WTC11 (cell line): ENCODE measurements at regions not wholly inside any gene's neighbourhood (a gene's known extent, or its start where the extent isn't known, plus 50 kb on each side); places are given as distances from the start of the nearest gene placed in this dataset.

ENCODE experiments used
- ATAC-seq: fragments of 200-7000 bp; cut with Tn5 transposase; 2 replicates; pipeline ENCODE4 v1.10.0; 2021; ENCODE audit warnings: mild to moderate bottlenecking, moderate library complexity
- CTCF ChIA-PET: fragments of 300-600 bp; sonication (Branson Sonifier 250); formaldehyde crosslinking; loops from one replicate; lab custom pipeline; 2021; ENCODE audit warnings: antibody characterized with exemption; lab: Charles Lee
- POLR2A ChIA-PET: fragments of 350-600 bp; sonication (Branson Sonifier 250); formaldehyde crosslinking; loops from one replicate; lab custom pipeline; 2021; ENCODE audit warnings: antibody characterized with exemption; lab: Charles Lee
- DNase-seq: peaks from one replicate; pipeline ENCODE4 v3.0.0; 2021; ENCODE audit warnings: low spot score
- H3K27ac Mint-ChIP-seq: 2 replicates; pipeline ENCODE4 v1.8.0; 2021; ENCODE audit warnings: mixed read lengths
- H3K27me3 Mint-ChIP-seq: 2 replicates; pipeline ENCODE4 v1.8.0; 2021; ENCODE audit warnings: low read depth, mild to moderate bottlenecking, moderate library complexity, mixed read lengths
- H3K36me3 Mint-ChIP-seq: 2 replicates; pipeline ENCODE4 v1.8.0; 2021; ENCODE audit warnings: mixed read lengths
- H3K4me1 Mint-ChIP-seq: 2 replicates; pipeline ENCODE4 v1.8.0; 2022; ENCODE audit warnings: mixed read lengths
- H3K4me3 Mint-ChIP-seq: 2 replicates; pipeline ENCODE4 v1.8.0; 2021; ENCODE audit warnings: mild to moderate bottlenecking, moderate library complexity, mixed read lengths
- H3K9me3 Mint-ChIP-seq: 2 replicates; pipeline ENCODE4 v1.8.0; 2021; ENCODE audit warnings: mixed read lengths
- ATF1 ChIP-seq: sonication (generic); formaldehyde crosslinking; IDR thresholded peaks from 2 replicates; pipeline ENCODE4 v1.8.1; 2023; ENCODE audit warnings: mild to moderate bottlenecking, moderate library complexity, missing genetic modification reagents
- CREB1 ChIP-seq: sonication (generic); formaldehyde crosslinking; IDR thresholded peaks from 2 replicates; pipeline ENCODE4 v1.8.0; 2023; ENCODE audit warnings: mild to moderate bottlenecking, missing genetic modification reagents
- ELF4 ChIP-seq: sonication (generic); formaldehyde crosslinking; IDR thresholded peaks from 2 replicates; pipeline ENCODE4 v1.8.1; 2022; ENCODE audit warnings: low read depth, mild to moderate bottlenecking, moderate library complexity, missing genetic modification reagents
- KAT7 ChIP-seq: sonication (generic); formaldehyde crosslinking; IDR thresholded peaks from 2 replicates; pipeline ENCODE4 v1.8.1; 2023; ENCODE audit warnings: missing genetic modification reagents, mild to moderate bottlenecking, borderline replicate concordance
- NFATC4 ChIP-seq: fragments of 250-450 bp; sonication (Bioruptor Pico); IDR thresholded peaks from 2 replicates; pipeline ENCODE4 v1.9.0; 2021; ENCODE audit warnings: mild to moderate bottlenecking
- NR1H2 ChIP-seq: sonication (generic); formaldehyde crosslinking; IDR thresholded peaks from 2 replicates; pipeline ENCODE4 v1.9.0; 2021; ENCODE audit warnings: mild to moderate bottlenecking, moderate library complexity, missing genetic modification reagents
- RORB ChIP-seq: fragments of 250-450 bp; sonication (Bioruptor Pico); IDR thresholded peaks from 2 replicates; pipeline ENCODE4 v1.9.0; 2021; ENCODE audit warnings: mild to moderate bottlenecking
- SMAD3 ChIP-seq: sonication (generic); formaldehyde crosslinking; IDR thresholded peaks from 2 replicates; pipeline ENCODE4 v1.8.0; 2022; ENCODE audit warnings: missing genetic modification reagents, mild to moderate bottlenecking, borderline replicate concordance
- TCF7 ChIP-seq: sonication (generic); formaldehyde crosslinking; IDR thresholded peaks from 2 replicates; pipeline ENCODE4 v1.8.0; 2022; ENCODE audit warnings: mild to moderate bottlenecking, low read depth, missing genetic modification reagents, moderate library complexity
- ZNF219 ChIP-seq: sonication (generic); formaldehyde crosslinking; IDR thresholded peaks from 2 replicates; pipeline ENCODE4 v1.8.0; 2023; ENCODE audit warnings: missing genetic modification reagents, mild to moderate bottlenecking, borderline replicate concordance
- ZNF416 ChIP-seq: fragments of 250-450 bp; sonication (Bioruptor Pico); IDR thresholded peaks from 2 replicates; pipeline ENCODE4 v1.9.0; 2021; ENCODE audit warnings: mild to moderate bottlenecking, inconsistent platforms
- ZNF423 ChIP-seq: fragments of 250-450 bp; sonication (Bioruptor Pico); IDR thresholded peaks from 2 replicates; pipeline ENCODE4 v2.1.2; 2022; ENCODE audit warnings: mild to moderate bottlenecking, moderate library complexity
- TF ChIP-seq, protein P1 (sequence below): fragments of 250-450 bp; sonication (Bioruptor Pico); IDR thresholded peaks from 2 replicates; pipeline ENCODE4 v1.9.0; 2021; ENCODE audit warnings: mild to moderate bottlenecking
- TF ChIP-seq, protein P2 (sequence below): sonication (generic); formaldehyde crosslinking; IDR thresholded peaks from 2 replicates; pipeline ENCODE4 v1.8.0; 2023; ENCODE audit warnings: missing genetic modification reagents, mild to moderate bottlenecking, borderline replicate concordance
- TF ChIP-seq, protein P3 (sequence below): sonication (generic); formaldehyde crosslinking; IDR thresholded peaks from 2 replicates; pipeline ENCODE4 v1.8.0; 2022; ENCODE audit warnings: mild to moderate bottlenecking, missing genetic modification reagents
- TF ChIP-seq, protein P4 (sequence below): fragments of 250-450 bp; sonication (Bioruptor Pico); IDR thresholded peaks from 2 replicates; pipeline ENCODE4 v2.1.2; 2022; ENCODE audit warnings: mild to moderate bottlenecking, moderate library complexity
- TF ChIP-seq, protein P5 (sequence below): sonication (generic); formaldehyde crosslinking; IDR thresholded peaks from 2 replicates; pipeline ENCODE4 v1.8.1; 2023; ENCODE audit warnings: mild to moderate bottlenecking, missing genetic modification reagents, moderate library complexity
- TF ChIP-seq, protein P6 (sequence below): fragments of 250-450 bp; sonication (Bioruptor Pico); IDR thresholded peaks from 2 replicates; pipeline ENCODE4 v1.8.0; 2021; ENCODE audit warnings: mild to moderate bottlenecking
- TF ChIP-seq, protein P7 (sequence below): sonication (generic); formaldehyde crosslinking; IDR thresholded peaks from 2 replicates; pipeline ENCODE4 v1.8.0; 2022; ENCODE audit warnings: mild to moderate bottlenecking, missing genetic modification reagents

DNA sequence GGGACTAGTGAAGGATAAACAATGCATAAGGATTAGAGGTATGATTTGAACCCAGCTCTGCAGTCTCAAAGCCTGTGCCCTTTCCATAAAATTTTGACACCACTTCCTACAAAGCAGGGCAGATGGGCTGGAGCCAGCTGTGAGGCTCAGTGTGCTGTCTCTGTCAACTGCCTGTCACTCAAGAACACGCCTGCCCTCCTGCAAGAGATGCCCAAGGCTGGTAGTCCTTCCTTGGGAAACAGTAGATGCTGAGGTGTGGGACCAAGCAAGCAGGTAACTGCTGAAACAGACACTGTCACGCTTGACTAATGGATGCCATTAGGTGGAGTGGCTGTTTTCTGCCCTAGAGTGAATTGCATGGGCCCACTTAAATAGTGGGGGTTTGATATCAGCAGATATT, 402.0 kb downstream of the PTPRU start (continued):
- TF ChIP-seq, protein P1, sequence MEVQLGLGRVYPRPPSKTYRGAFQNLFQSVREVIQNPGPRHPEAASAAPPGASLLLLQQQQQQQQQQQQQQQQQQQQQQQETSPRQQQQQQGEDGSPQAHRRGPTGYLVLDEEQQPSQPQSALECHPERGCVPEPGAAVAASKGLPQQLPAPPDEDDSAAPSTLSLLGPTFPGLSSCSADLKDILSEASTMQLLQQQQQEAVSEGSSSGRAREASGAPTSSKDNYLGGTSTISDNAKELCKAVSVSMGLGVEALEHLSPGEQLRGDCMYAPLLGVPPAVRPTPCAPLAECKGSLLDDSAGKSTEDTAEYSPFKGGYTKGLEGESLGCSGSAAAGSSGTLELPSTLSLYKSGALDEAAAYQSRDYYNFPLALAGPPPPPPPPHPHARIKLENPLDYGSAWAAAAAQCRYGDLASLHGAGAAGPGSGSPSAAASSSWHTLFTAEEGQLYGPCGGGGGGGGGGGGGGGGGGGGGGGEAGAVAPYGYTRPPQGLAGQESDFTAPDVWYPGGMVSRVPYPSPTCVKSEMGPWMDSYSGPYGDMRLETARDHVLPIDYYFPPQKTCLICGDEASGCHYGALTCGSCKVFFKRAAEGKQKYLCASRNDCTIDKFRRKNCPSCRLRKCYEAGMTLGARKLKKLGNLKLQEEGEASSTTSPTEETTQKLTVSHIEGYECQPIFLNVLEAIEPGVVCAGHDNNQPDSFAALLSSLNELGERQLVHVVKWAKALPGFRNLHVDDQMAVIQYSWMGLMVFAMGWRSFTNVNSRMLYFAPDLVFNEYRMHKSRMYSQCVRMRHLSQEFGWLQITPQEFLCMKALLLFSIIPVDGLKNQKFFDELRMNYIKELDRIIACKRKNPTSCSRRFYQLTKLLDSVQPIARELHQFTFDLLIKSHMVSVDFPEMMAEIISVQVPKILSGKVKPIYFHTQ (CRISPR knock-in tag), result no peak
- TF ChIP-seq, all 79 proteins: peak for 0

DNA sequence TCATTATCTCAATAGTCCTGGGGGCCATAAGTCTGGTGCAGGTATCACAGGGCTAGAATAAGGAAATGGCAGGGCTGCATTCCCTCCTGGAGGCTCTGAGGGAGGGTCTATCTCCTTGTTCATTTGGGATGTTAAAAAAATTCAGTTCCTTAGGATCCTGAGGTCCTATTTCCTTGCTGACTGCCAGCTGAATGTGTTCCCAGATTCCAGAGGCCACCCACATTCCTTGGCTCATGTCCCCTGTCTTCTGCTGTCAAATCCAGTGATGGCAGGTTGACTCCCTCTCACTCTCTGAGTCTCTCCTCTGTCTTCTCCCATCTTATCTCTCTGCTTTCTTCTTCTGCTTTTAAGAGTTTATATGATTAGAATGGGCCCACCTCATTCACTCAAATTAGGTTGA, 400.6 kb downstream of the PTPRU start:
- Mint-ChIP-seq H3K4me1 (no peaks in the 10 kb centered on the region), H3K4me3 (no peak overlapping the region), H3K27ac (no peak overlapping the region), H3K36me3 (no peaks in the 10 kb centered on the region), H3K27me3 (no peaks in the 10 kb centered on the region), H3K9me3 (no peaks in the 10 kb centered on the region)
- ATAC-seq, result no peak
- ChIA-PET POLR2A (no interaction called here), CTCF (no interaction called here)
- no peak for DNase-seq
- TF ChIP-seq ATF1 (CRISPR knock-in tag) (no peak), NFATC4 (no peak), TCF7 (no peak), SMAD3 (CRISPR knock-in tag) (no peak), KAT7 (CRISPR knock-in tag) (no peak), CREB1 (CRISPR knock-in tag) (no peak), ZNF219 (CRISPR knock-in tag) (no peak), RORB (no peak), ZNF416 (no peak), ELF4 (CRISPR knock-in tag) (no peak), NR1H2 (no peak), ZNF423 (CRISPR knock-in tag) (no peak)
- TF ChIP-seq, protein P2, sequence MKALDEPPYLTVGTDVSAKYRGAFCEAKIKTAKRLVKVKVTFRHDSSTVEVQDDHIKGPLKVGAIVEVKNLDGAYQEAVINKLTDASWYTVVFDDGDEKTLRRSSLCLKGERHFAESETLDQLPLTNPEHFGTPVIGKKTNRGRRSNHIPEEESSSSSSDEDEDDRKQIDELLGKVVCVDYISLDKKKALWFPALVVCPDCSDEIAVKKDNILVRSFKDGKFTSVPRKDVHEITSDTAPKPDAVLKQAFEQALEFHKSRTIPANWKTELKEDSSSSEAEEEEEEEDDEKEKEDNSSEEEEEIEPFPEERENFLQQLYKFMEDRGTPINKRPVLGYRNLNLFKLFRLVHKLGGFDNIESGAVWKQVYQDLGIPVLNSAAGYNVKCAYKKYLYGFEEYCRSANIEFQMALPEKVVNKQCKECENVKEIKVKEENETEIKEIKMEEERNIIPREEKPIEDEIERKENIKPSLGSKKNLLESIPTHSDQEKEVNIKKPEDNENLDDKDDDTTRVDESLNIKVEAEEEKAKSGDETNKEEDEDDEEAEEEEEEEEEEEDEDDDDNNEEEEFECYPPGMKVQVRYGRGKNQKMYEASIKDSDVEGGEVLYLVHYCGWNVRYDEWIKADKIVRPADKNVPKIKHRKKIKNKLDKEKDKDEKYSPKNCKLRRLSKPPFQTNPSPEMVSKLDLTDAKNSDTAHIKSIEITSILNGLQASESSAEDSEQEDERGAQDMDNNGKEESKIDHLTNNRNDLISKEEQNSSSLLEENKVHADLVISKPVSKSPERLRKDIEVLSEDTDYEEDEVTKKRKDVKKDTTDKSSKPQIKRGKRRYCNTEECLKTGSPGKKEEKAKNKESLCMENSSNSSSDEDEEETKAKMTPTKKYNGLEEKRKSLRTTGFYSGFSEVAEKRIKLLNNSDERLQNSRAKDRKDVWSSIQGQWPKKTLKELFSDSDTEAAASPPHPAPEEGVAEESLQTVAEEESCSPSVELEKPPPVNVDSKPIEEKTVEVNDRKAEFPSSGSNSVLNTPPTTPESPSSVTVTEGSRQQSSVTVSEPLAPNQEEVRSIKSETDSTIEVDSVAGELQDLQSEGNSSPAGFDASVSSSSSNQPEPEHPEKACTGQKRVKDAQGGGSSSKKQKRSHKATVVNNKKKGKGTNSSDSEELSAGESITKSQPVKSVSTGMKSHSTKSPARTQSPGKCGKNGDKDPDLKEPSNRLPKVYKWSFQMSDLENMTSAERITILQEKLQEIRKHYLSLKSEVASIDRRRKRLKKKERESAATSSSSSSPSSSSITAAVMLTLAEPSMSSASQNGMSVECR (CRISPR knock-in tag), result no peak
- TF ChIP-seq, protein P3, sequence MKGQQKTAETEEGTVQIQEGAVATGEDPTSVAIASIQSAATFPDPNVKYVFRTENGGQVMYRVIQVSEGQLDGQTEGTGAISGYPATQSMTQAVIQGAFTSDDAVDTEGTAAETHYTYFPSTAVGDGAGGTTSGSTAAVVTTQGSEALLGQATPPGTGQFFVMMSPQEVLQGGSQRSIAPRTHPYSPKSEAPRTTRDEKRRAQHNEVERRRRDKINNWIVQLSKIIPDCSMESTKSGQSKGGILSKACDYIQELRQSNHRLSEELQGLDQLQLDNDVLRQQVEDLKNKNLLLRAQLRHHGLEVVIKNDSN, result no peak
- TF ChIP-seq, protein P4, sequence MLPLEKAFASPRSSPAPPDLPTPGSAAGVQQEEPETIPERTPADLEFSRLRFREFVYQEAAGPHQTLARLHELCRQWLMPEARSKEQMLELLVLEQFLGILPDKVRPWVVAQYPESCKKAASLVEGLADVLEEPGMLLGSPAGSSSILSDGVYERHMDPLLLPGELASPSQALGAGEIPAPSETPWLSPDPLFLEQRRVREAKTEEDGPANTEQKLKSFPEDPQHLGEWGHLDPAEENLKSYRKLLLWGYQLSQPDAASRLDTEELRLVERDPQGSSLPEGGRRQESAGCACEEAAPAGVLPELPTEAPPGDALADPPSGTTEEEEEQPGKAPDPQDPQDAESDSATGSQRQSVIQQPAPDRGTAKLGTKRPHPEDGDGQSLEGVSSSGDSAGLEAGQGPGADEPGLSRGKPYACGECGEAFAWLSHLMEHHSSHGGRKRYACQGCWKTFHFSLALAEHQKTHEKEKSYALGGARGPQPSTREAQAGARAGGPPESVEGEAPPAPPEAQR (CRISPR knock-in tag), result no peak
- TF ChIP-seq, protein P5, sequence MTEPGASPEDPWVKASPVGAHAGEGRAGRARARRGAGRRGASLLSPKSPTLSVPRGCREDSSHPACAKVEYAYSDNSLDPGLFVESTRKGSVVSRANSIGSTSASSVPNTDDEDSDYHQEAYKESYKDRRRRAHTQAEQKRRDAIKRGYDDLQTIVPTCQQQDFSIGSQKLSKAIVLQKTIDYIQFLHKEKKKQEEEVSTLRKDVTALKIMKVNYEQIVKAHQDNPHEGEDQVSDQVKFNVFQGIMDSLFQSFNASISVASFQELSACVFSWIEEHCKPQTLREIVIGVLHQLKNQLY (CRISPR knock-in tag), result no peak
- TF ChIP-seq, protein P1 (CRISPR knock-in tag), result no peak
- TF ChIP-seq, protein P6, sequence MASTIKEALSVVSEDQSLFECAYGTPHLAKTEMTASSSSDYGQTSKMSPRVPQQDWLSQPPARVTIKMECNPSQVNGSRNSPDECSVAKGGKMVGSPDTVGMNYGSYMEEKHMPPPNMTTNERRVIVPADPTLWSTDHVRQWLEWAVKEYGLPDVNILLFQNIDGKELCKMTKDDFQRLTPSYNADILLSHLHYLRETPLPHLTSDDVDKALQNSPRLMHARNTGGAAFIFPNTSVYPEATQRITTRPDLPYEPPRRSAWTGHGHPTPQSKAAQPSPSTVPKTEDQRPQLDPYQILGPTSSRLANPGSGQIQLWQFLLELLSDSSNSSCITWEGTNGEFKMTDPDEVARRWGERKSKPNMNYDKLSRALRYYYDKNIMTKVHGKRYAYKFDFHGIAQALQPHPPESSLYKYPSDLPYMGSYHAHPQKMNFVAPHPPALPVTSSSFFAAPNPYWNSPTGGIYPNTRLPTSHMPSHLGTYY (CRISPR knock-in tag), result no peak
- TF ChIP-seq, protein P7, sequence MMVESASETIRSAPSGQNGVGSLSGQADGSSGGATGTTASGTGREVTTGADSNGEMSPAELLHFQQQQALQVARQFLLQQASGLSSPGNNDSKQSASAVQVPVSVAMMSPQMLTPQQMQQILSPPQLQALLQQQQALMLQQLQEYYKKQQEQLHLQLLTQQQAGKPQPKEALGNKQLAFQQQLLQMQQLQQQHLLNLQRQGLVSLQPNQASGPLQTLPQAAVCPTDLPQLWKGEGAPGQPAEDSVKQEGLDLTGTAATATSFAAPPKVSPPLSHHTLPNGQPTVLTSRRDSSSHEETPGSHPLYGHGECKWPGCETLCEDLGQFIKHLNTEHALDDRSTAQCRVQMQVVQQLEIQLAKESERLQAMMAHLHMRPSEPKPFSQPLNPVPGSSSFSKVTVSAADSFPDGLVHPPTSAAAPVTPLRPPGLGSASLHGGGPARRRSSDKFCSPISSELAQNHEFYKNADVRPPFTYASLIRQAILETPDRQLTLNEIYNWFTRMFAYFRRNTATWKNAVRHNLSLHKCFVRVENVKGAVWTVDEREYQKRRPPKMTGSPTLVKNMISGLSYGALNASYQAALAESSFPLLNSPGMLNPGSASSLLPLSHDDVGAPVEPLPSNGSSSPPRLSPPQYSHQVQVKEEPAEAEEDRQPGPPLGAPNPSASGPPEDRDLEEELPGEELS (CRISPR knock-in tag), result no peak
